ENCODE measurements at regions not wholly inside any gene's neighbourhood (a gene's known extent, or its start where the extent isn't known, plus 50 kb on each side); places are given as distances from the start of the nearest gene placed in this dataset.
"Not testable (repeated sequence)": the region's sequence is repeated elsewhere in the genome, so short reads cannot be mapped to it uniquely, and the experiment has no call there.

DNA sequence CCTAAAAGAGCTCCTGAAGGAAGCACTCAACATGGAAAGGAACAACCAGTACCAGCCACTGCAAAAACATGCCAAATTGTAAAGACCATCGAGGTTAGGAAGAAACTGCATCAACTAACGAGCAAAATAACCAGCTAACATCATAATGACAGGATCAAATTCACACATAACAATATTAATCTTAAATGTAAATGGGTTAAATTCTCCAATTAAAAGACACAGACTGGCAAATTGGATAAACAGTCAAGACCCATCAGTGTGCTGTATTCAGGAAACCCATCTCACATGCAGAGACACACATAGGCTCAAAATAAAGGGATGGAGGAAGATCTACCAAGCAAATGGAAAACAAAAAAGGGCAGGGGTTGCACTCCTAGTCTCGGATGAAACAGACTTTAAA, 191.6 kb upstream of the MGAT5 start:
- not testable (repeated sequence) for H3K4me1 Mint-ChIP-seq

DNA sequence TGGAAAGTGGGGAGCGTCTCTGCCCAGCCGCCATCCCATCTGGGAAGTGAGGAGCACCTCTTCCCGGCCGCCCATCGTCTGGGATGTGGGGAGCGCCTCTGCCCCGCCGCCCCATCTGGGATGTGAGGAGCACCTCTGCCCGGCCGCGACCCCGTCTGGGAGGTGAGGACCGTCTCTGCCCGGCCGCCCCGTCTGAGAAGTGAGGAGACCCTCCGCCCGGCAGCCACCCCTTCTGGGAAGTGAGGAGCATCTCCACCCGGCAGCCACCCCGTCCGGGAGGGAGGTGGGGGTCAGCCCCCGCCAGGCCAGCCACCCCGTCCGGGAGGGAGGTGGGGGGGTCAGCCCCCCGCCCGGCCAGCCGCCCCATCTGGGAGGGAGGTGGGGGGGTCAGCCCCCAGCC, 190.0 kb upstream of the MGAT5 start:
- H3K27me3 ChIP-seq (ENCODE audit: insufficient read depth, low read length); H3K4me1 ChIP-seq (ENCODE audit: insufficient read depth, low read length); H4K91ac ChIP-seq (ENCODE audit: insufficient read length, low read depth, low read length); H2BK20ac ChIP-seq (ENCODE audit: low read depth, low read length, poor library complexity, severe bottlenecking); H3K27ac Mint-ChIP-seq; H3K23me2 ChIP-seq (ENCODE audit: insufficient read length, low read depth, low read length, poor library complexity, severe bottlenecking); H3K79me2 ChIP-seq (ENCODE audit: insufficient read depth, low read length); H2AFZ ChIP-seq (ENCODE audit: low read length); H2BK120ac ChIP-seq (ENCODE audit: low read depth, low read length, poor library complexity, severe bottlenecking); H3K14ac ChIP-seq (ENCODE audit: insufficient read depth, low read length); H3K56ac ChIP-seq (ENCODE audit: insufficient read length, low read depth, low read length); H3K4me1 Mint-ChIP-seq; H4K20me1 ChIP-seq (ENCODE audit: control insufficient read depth, insufficient read depth, insufficient read length); H3K27ac ChIP-seq (ENCODE audit: insufficient read length, low read depth, low read length); H3K23ac ChIP-seq (ENCODE audit: insufficient read length, low read depth, low read length); H4K5ac ChIP-seq (ENCODE audit: insufficient read length, low read depth, low read length); H4K8ac ChIP-seq (replicated peaks; ENCODE audit: insufficient read length, low read depth, low read length); H3T11ph ChIP-seq (ENCODE audit: low read length); H3K4me3 Mint-ChIP-seq; DNase-seq; H3K9ac ChIP-seq (ENCODE audit: extremely low read depth, insufficient read length, low read length); H3K4me2 ChIP-seq (ENCODE audit: insufficient read depth, insufficient read length, low read length); H2AK5ac ChIP-seq (ENCODE audit: insufficient read length, low read length); H3K79me1 ChIP-seq (ENCODE audit: insufficient read depth, low read depth, low read length, poor library complexity, severe bottlenecking); H2BK12ac ChIP-seq (ENCODE audit: insufficient read length, low read depth, low read length); H3K27me3 Mint-ChIP-seq (ENCODE audit: low read depth); H2BK15ac ChIP-seq (ENCODE audit: low read depth, low read length); H3K9me3 ChIP-seq (ENCODE audit: control insufficient read depth, low read depth, low read length); H3K18ac ChIP-seq (ENCODE audit: insufficient read length, low read depth, low read length); H3K4ac ChIP-seq (ENCODE audit: low read depth, low read length); H2BK5ac ChIP-seq (ENCODE audit: insufficient read length, low read length): not testable (repeated sequence)
- H3K36me3 Mint-ChIP-seq (ENCODE audit: insufficient read depth in 1 of 3, low read depth in 3 of 3): peaks cover 17 to 36% (median 35%) of the 10 kb centered on the region in 3 experiments
- WGBS (ENCODE audit: extremely low coverage, insufficient read length, low lambda C conversion rate): no CpG with 5 or more reads among the region's 27 CpGs
- peaks cover 45 to 46% of the 10 kb centered on the region in 2 experiments for H3K9me3 Mint-ChIP-seq

More for the DNA sequence above, 191.6 kb upstream of the MGAT5 start:
- WGBS (ENCODE audit: extremely low coverage, insufficient read length, low lambda C conversion rate): no CpG with 5 or more reads among the region's 3 CpGs
- DNase-seq; H3K4ac ChIP-seq (ENCODE audit: low read depth, low read length); H2BK15ac ChIP-seq (ENCODE audit: low read depth, low read length); H2BK5ac ChIP-seq (ENCODE audit: insufficient read length, low read length); H3K23ac ChIP-seq (ENCODE audit: insufficient read length, low read depth, low read length); H4K8ac ChIP-seq (replicated peaks; ENCODE audit: insufficient read length, low read depth, low read length); H4K5ac ChIP-seq (ENCODE audit: insufficient read length, low read depth, low read length); H3K27ac ChIP-seq (ENCODE audit: insufficient read length, low read depth, low read length); H3K9ac ChIP-seq (ENCODE audit: extremely low read depth, insufficient read length, low read length); H2BK12ac ChIP-seq (ENCODE audit: insufficient read length, low read depth, low read length); H3T11ph ChIP-seq (ENCODE audit: low read length); H3K27me3 ChIP-seq (ENCODE audit: insufficient read depth, low read length); H2AFZ ChIP-seq (ENCODE audit: low read length); H3K27ac Mint-ChIP-seq; H2BK20ac ChIP-seq (ENCODE audit: low read depth, low read length, poor library complexity, severe bottlenecking); H3K18ac ChIP-seq (ENCODE audit: insufficient read length, low read depth, low read length); H3K27me3 Mint-ChIP-seq (ENCODE audit: low read depth); H3K4me2 ChIP-seq (ENCODE audit: insufficient read depth, insufficient read length, low read length); H3K14ac ChIP-seq (ENCODE audit: insufficient read depth, low read length); H3K56ac ChIP-seq (ENCODE audit: insufficient read length, low read depth, low read length); H3K4me3 Mint-ChIP-seq; H3K4me1 ChIP-seq (ENCODE audit: insufficient read depth, low read length); H2AK5ac ChIP-seq (ENCODE audit: insufficient read length, low read length); H2BK120ac ChIP-seq (ENCODE audit: low read depth, low read length, poor library complexity, severe bottlenecking); H3K79me1 ChIP-seq (ENCODE audit: insufficient read depth, low read depth, low read length, poor library complexity, severe bottlenecking); H3K23me2 ChIP-seq (ENCODE audit: insufficient read length, low read depth, low read length, poor library complexity, severe bottlenecking); H3K9me3 ChIP-seq (ENCODE audit: control insufficient read depth, low read depth, low read length); H3K79me2 ChIP-seq (ENCODE audit: insufficient read depth, low read length); H4K20me1 ChIP-seq (ENCODE audit: control insufficient read depth, insufficient read depth, insufficient read length); H4K91ac ChIP-seq (ENCODE audit: insufficient read length, low read depth, low read length): not testable (repeated sequence)
- Mint-ChIP-seq H3K9me3 (peaks cover 45 to 46% of the 10 kb centered on the region in 2 experiments), H3K36me3 (ENCODE audit: insufficient read depth in 1 of 3, low read depth in 3 of 3) (peaks cover 17 to 36% (median 35%) of the 10 kb centered on the region in 3 experiments)
